Esophagus squamous epithelium (tissue), 5 donors: ENCODE measurements at regions not wholly inside any gene's neighbourhood (a gene's known extent, or its start where the extent isn't known, plus 50 kb on each side); places are given as distances from the start of the nearest gene placed in this dataset.

Experiments
- DNase-seq: peaks from one replicate; lab custom pipeline; 2025; lab: John Stamatoyannopoulos, UW
- H3K27ac ChIP-seq, 4 donors: fragments of 200-600 bp; sonication (generic); one replicate each; pipeline ENCODE4 v1.5.1; 2016 to 2019; ENCODE audit warnings: mild to moderate bottlenecking in 1 of 4
- H3K27me3 ChIP-seq, 4 donors: fragments of 200-600 bp; sonication (generic); 1 replicate in 3 of 4; 2 replicates in 1 of 4; pipeline versions ENCODE4 v1.5.1 to v1.6.0; 2017 to 2021; ENCODE audit warnings: antibody characterized with exemption in 1 of 4
- H3K36me3 ChIP-seq, 3 donors: fragments of 200-600 bp; sonication (generic); one replicate each; pipeline ENCODE4 v1.5.1; 2016 to 2019
- H3K4me1 ChIP-seq, 3 donors: fragments of 200-600 bp; sonication (generic); one replicate each; pipeline ENCODE4 v1.5.1; 2017 to 2019
- H3K4me3 ChIP-seq, 4 donors: fragments of 200-600 bp; sonication (generic); 1 replicate in 3 of 4; 2 replicates in 1 of 4; pipeline ENCODE4 v1.5.1; 2016 to 2019; ENCODE audit warnings: mild to moderate bottlenecking in 2 of 4, moderate library complexity in 1 of 4
- H3K9me3 ChIP-seq, 3 donors: fragments of 200-600 bp; sonication (generic); one replicate each; pipeline ENCODE4 v1.5.1; 2016 to 2019
- POLR2A ChIP-seq, 4 donors: fragments of 450-650 bp; IDR thresholded peaks; one replicate each; pipeline ENCODE4 v1.6.1; 2017; ENCODE audit warnings: antibody characterized with exemption in 4 of 4, mild to moderate bottlenecking in 4 of 4, moderate library complexity in 3 of 4
- WGBS, 2 donors: methylation state at CpG; one replicate each; pipeline ENCODE4 v1.1.5; 2018; 5-methylcytosine and 5-hydroxymethylcytosine counted together
- intact Hi-C: fragments of 100-400 bp; cut with DNase I; formaldehyde crosslinking; loops from one replicate; pipeline ENCODE4 v1.15.0; 2022
- TF ChIP-seq, protein P1 (sequence below), 6 experiments: fragments of 450-650 bp in 4 of 6; fragments of 200-600 bp in 2 of 6; sonication (generic) in 2 of 6; IDR thresholded peaks; one replicate each; pipeline ENCODE4 v1.5.1; 2016 to 2019; ENCODE audit warnings: antibody characterized with exemption in 6 of 6, mild to moderate bottlenecking in 4 of 6, moderate library complexity in 4 of 6
- donor health status: DM: yes; HTN: yes; CAD: no.

GRCh38 chr1:13949546-13949945 is 249.6 kb downstream of the PRDM2 start:
- H3K4me3 ChIP-seq, result no peak overlapping the region
- peak overlapping the region; percentile 19 to 80 (median 60) for H3K27ac ChIP-seq
- H3K9me3 ChIP-seq, result no peaks in the 10 kb centered on the region
- intact Hi-C loops, result no loop called here
- WGBS, 2 donors, result 79 to 80% methylated on average over 4 of the region's 4 CpGs
- H3K36me3 ChIP-seq, result no peaks in the 10 kb centered on the region
- no peak for TF ChIP-seq POLR2A (IDR thresholded peaks at IDR 0.05)
- TF ChIP-seq, protein P1, sequence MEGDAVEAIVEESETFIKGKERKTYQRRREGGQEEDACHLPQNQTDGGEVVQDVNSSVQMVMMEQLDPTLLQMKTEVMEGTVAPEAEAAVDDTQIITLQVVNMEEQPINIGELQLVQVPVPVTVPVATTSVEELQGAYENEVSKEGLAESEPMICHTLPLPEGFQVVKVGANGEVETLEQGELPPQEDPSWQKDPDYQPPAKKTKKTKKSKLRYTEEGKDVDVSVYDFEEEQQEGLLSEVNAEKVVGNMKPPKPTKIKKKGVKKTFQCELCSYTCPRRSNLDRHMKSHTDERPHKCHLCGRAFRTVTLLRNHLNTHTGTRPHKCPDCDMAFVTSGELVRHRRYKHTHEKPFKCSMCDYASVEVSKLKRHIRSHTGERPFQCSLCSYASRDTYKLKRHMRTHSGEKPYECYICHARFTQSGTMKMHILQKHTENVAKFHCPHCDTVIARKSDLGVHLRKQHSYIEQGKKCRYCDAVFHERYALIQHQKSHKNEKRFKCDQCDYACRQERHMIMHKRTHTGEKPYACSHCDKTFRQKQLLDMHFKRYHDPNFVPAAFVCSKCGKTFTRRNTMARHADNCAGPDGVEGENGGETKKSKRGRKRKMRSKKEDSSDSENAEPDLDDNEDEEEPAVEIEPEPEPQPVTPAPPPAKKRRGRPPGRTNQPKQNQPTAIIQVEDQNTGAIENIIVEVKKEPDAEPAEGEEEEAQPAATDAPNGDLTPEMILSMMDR (IDR thresholded peaks at IDR 0.05), result no peak
- no peaks in the 10 kb centered on the region for H3K27me3 ChIP-seq
- no peaks in the 10 kb centered on the region for H3K4me1 ChIP-seq
- no peak for DNase-seq

GRCh38 chr1:13950637-13951036 is 250.6 kb downstream of the PRDM2 start:
- no peaks in the 10 kb centered on the region for H3K9me3 ChIP-seq
- intact Hi-C loops, result no loop called here
- H3K27me3 ChIP-seq, result peaks cover 0 to under 1% (median 0%) of the 10 kb centered on the region in 4 donors
- H3K4me3 ChIP-seq, result no peak overlapping the region
- peak overlapping the region in 3 of 4 donors; percentile 50 to 80 (median 70) for H3K27ac ChIP-seq
- 62 to 70% methylated on average over 3 to 7 of the region's 7 CpGs for WGBS, 2 donors
- no peaks in the 10 kb centered on the region for H3K36me3 ChIP-seq
- DNase-seq, result no peak
- H3K4me1 ChIP-seq, result no peaks in the 10 kb centered on the region
- no peak for TF ChIP-seq POLR2A (IDR thresholded peaks at IDR 0.05)
- TF ChIP-seq, protein P1 (IDR thresholded peaks at IDR 0.05), result peak in 1 of 6 experiments; percentile 23

GRCh38 chr1:13951793-13952751 is 252.1 kb downstream of the PRDM2 start:
- Histone ChIP-seq H3K9me3 (no peaks in the 10 kb centered on the region), H3K27me3 (peaks cover 0 to 6% (median 0%) of the 10 kb centered on the region in 4 donors), H3K27ac (peak overlapping the region in 1 of 4 donors; percentile 22), H3K4me3 (no peak overlapping the region), H3K4me1 (no peaks in the 10 kb centered on the region), H3K36me3 (no peaks in the 10 kb centered on the region)
- DNase-seq, result no peak
- intact Hi-C loops, result no loop called here
- TF ChIP-seq POLR2A (IDR thresholded peaks at IDR 0.05), result no peak
- TF ChIP-seq, protein P1 (IDR thresholded peaks at IDR 0.05), result no peak
- 57 to 70% methylated on average over 3 to 4 of the region's 4 CpGs for WGBS, 2 donors

DNA sequence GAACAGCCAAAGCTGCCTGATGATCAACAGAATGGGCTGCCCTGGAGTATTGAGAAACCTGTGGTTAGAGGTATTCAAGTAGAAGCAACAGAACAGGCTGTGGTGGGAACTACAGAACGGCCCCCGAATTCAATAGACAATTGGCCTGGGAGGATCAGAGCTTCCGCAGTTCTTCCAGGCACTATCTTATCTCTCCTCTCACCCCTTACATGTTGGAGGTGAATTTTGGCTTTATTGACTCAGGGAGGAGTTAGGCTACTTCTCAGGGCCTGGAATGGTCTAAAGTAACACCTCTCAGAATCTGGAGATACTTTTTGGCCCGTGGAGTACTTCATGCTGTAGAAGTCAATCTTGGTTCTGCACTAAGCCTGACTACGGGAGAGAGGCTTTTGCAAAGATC is 253.0 kb downstream of the PRDM2 start:
- Histone ChIP-seq H3K4me3 (no peak overlapping the region), H3K9me3 (no peaks in the 10 kb centered on the region), H3K27ac (no peak overlapping the region), H3K36me3 (no peaks in the 10 kb centered on the region), H3K27me3 (peaks cover 0 to 11% (median 0%) of the 10 kb centered on the region in 4 donors), H3K4me1 (no peaks in the 10 kb centered on the region)
- 66 to 80% methylated on average over 5 of the region's 5 CpGs for WGBS, 2 donors
- intact Hi-C loops, result no loop called here
- no peak for TF ChIP-seq POLR2A (IDR thresholded peaks at IDR 0.05)
- TF ChIP-seq, protein P1 (IDR thresholded peaks at IDR 0.05), result no peak
- DNase-seq, result no peak

DNA sequence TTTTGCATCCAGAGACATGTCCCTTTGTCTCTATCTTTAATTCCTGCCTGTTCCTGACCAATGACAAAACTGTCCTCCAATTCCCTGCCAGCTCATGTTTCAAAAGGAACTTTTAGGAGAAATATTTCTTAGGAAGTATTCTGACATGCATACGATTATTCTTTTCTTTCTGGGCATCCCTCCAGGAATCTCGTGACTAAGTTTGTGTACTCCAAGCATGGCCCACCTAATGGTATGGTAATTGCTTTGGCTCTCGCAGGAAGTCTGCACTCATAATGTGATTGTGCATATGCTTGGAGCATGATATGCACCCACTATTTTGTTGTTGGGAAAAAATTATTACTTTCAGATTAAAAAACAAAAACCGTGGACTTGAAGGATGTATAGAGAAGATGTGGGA is 256.4 kb downstream of the PRDM2 start:
- WGBS, 2 donors, result 28 to 42% methylated on average over 4 of the region's 4 CpGs
- no peaks in the 10 kb centered on the region for H3K9me3 ChIP-seq
- no peak overlapping the region for H3K4me3 ChIP-seq
- H3K27me3 ChIP-seq, result peaks cover 0 to 11% (median 0%) of the 10 kb centered on the region in 4 donors
- H3K27ac ChIP-seq, result no peak overlapping the region
- H3K36me3 ChIP-seq, result no peaks in the 10 kb centered on the region
- intact Hi-C loops, result no loop called here
- TF ChIP-seq, protein P1 (IDR thresholded peaks at IDR 0.05), result no peak
- TF ChIP-seq POLR2A (IDR thresholded peaks at IDR 0.05), result no peak
- no peak for DNase-seq
- H3K4me1 ChIP-seq, result no peaks in the 10 kb centered on the region
